HepG2 (cell line): ENCODE measurements at regions not wholly inside any gene's neighbourhood (a gene's known extent, or its start where the extent isn't known, plus 50 kb on each side); places are given as distances from the start of the nearest gene placed in this dataset.

Source experiments
- BHLHE40 ChIP-seq: IDR thresholded peaks from 2 replicates; pipeline ENCODE4 v1.6.1; 2011; ENCODE audit warnings: low read length, improper control_type of control experiment
- NR2F2 ChIP-seq: IDR thresholded peaks from 2 replicates; pipeline ENCODE4 v1.6.1; 2012; ENCODE audit warnings: low read depth, inconsistent platforms, borderline replicate concordance
- POLR2A ChIP-seq, 2 experiments: IDR thresholded peaks; 2 replicates each; pipeline ENCODE4 v1.6.1; 2011; ENCODE audit warnings: low read depth in 2 of 2, low read length in 2 of 2, mild to moderate bottlenecking in 1 of 2, moderate library complexity in 1 of 2; ENCODE audit not compliant: insufficient read depth in 1 of 2
- RARG ChIP-seq: sonication (generic); formaldehyde crosslinking; IDR thresholded peaks from 2 replicates; pipeline ENCODE4 v1.4.0; 2020; ENCODE audit warnings: low read depth, mild to moderate bottlenecking, missing genetic modification reagents
- TMF1 ChIP-seq: sonication (generic); formaldehyde crosslinking; IDR thresholded peaks from 2 replicates; pipeline ENCODE4 v1.8.1; 2022; ENCODE audit warnings: low read depth, missing genetic modification reagents
- ZBED4 ChIP-seq: sonication (generic); formaldehyde crosslinking; IDR thresholded peaks from 2 replicates; pipeline ENCODE4 v1.4.0; 2020; ENCODE audit warnings: missing genetic modification reagents, borderline replicate concordance
- ZFYVE20 ChIP-seq: sonication (generic); formaldehyde crosslinking; IDR thresholded peaks from 2 replicates; pipeline ENCODE4 v1.8.0; 2023; ENCODE audit warnings: low read depth, mild to moderate bottlenecking, moderate library complexity, missing genetic modification reagents, borderline replicate concordance
- TF ChIP-seq, protein P1 (sequence below): sonication (generic); formaldehyde crosslinking; IDR thresholded peaks from 2 replicates; pipeline ENCODE4 v1.8.1; 2023; ENCODE audit warnings: missing genetic modification reagents, inconsistent platforms, borderline replicate concordance
- TF ChIP-seq, protein P2 (sequence below): sonication (generic); formaldehyde crosslinking; conservative IDR thresholded peaks from 2 replicates; pipeline ENCODE4 v1.8.0; 2022; ENCODE audit warnings: missing genetic modification reagents
- TF ChIP-seq, protein P3 (sequence below): sonication (generic); formaldehyde crosslinking; IDR thresholded peaks from 2 replicates; pipeline ENCODE4 v1.5.0; 2020; ENCODE audit warnings: mild to moderate bottlenecking, missing genetic modification reagents, moderate library complexity

DNA sequence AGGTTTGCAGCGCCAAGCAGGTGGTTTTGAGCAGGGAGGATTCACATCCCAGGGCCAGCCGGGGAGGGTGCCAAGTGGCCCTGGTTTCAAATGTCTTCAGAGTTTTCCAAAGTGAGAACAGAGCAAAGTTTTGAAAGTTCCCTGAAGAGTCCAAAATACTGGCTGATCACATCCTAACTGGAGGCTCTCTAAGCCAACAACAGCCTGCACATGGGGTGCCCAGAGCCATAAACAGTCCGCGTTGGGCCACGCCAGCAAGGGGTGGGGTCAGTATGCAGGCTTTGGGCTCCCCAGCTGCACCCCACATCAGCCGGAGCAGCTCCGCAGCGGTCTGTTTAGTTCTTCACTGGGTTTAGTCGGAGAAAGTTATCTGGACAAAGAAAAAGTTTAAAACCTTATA lies 150.9 kb downstream of the C16orf95 start:
- TF ChIP-seq ZFYVE20 (CRISPR knock-in tag) (no peak), BHLHE40 (no peak), RARG (CRISPR knock-in tag) (no peak), TMF1 (CRISPR knock-in tag) (no peak), ZBED4 (CRISPR knock-in tag) (no peak), POLR2A (IDR thresholded peaks at IDR 0.05; ENCODE audit: insufficient read depth in 1 of 2, low read depth in 2 of 2, low read length in 2 of 2) (no peak), NR2F2 (no peak)
- TF ChIP-seq, protein P1, sequence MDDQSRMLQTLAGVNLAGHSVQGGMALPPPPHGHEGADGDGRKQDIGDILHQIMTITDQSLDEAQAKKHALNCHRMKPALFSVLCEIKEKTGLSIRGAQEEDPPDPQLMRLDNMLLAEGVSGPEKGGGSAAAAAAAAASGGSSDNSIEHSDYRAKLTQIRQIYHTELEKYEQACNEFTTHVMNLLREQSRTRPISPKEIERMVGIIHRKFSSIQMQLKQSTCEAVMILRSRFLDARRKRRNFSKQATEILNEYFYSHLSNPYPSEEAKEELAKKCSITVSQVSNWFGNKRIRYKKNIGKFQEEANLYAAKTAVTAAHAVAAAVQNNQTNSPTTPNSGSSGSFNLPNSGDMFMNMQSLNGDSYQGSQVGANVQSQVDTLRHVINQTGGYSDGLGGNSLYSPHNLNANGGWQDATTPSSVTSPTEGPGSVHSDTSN (CRISPR knock-in tag) = no peak
- TF ChIP-seq, protein P2, sequence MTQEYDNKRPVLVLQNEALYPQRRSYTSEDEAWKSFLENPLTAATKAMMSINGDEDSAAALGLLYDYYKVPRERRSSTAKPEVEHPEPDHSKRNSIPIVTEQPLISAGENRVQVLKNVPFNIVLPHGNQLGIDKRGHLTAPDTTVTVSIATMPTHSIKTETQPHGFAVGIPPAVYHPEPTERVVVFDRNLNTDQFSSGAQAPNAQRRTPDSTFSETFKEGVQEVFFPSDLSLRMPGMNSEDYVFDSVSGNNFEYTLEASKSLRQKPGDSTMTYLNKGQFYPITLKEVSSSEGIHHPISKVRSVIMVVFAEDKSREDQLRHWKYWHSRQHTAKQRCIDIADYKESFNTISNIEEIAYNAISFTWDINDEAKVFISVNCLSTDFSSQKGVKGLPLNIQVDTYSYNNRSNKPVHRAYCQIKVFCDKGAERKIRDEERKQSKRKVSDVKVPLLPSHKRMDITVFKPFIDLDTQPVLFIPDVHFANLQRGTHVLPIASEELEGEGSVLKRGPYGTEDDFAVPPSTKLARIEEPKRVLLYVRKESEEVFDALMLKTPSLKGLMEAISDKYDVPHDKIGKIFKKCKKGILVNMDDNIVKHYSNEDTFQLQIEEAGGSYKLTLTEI (CRISPR knock-in tag) = no peak
- TF ChIP-seq, protein P3, sequence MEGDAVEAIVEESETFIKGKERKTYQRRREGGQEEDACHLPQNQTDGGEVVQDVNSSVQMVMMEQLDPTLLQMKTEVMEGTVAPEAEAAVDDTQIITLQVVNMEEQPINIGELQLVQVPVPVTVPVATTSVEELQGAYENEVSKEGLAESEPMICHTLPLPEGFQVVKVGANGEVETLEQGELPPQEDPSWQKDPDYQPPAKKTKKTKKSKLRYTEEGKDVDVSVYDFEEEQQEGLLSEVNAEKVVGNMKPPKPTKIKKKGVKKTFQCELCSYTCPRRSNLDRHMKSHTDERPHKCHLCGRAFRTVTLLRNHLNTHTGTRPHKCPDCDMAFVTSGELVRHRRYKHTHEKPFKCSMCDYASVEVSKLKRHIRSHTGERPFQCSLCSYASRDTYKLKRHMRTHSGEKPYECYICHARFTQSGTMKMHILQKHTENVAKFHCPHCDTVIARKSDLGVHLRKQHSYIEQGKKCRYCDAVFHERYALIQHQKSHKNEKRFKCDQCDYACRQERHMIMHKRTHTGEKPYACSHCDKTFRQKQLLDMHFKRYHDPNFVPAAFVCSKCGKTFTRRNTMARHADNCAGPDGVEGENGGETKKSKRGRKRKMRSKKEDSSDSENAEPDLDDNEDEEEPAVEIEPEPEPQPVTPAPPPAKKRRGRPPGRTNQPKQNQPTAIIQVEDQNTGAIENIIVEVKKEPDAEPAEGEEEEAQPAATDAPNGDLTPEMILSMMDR (CRISPR knock-in tag) = no peak
